WTC11 (cell line): ENCODE measurements at regions not wholly inside any gene's neighbourhood (a gene's known extent, or its start where the extent isn't known, plus 50 kb on each side); places are given as distances from the start of the nearest gene placed in this dataset.

Experiments used
- ATAC-seq: fragments of 200-7000 bp; cut with Tn5 transposase; 2 replicates; pipeline ENCODE4 v1.10.0; 2021; ENCODE audit warnings: mild to moderate bottlenecking, moderate library complexity
- CTCF ChIA-PET: fragments of 300-600 bp; sonication (Branson Sonifier 250); formaldehyde crosslinking; loops from one replicate; lab custom pipeline; 2021; ENCODE audit warnings: antibody characterized with exemption; lab: Charles Lee
- POLR2A ChIA-PET: fragments of 350-600 bp; sonication (Branson Sonifier 250); formaldehyde crosslinking; loops from one replicate; lab custom pipeline; 2021; ENCODE audit warnings: antibody characterized with exemption; lab: Charles Lee
- DNase-seq: peaks from one replicate; pipeline ENCODE4 v3.0.0; 2021; ENCODE audit warnings: low spot score
- H3K27ac Mint-ChIP-seq: 2 replicates; pipeline ENCODE4 v1.8.0; 2021; ENCODE audit warnings: mixed read lengths
- H3K27me3 Mint-ChIP-seq: 2 replicates; pipeline ENCODE4 v1.8.0; 2021; ENCODE audit warnings: low read depth, mild to moderate bottlenecking, moderate library complexity, mixed read lengths
- H3K36me3 Mint-ChIP-seq: 2 replicates; pipeline ENCODE4 v1.8.0; 2021; ENCODE audit warnings: mixed read lengths
- H3K4me1 Mint-ChIP-seq: 2 replicates; pipeline ENCODE4 v1.8.0; 2022; ENCODE audit warnings: mixed read lengths
- H3K4me3 Mint-ChIP-seq: 2 replicates; pipeline ENCODE4 v1.8.0; 2021; ENCODE audit warnings: mild to moderate bottlenecking, moderate library complexity, mixed read lengths
- H3K9me3 Mint-ChIP-seq: 2 replicates; pipeline ENCODE4 v1.8.0; 2021; ENCODE audit warnings: mixed read lengths
- HMGA2 ChIP-seq: fragments of 250-450 bp; sonication (Bioruptor Pico); IDR thresholded peaks from 2 replicates; pipeline ENCODE4 v1.4.0; 2021; ENCODE audit warnings: mild to moderate bottlenecking, moderate library complexity
- MXD4 ChIP-seq: fragments of 250-450 bp; sonication (Bioruptor Pico); IDR thresholded peaks from 2 replicates; pipeline ENCODE4 v1.8.0; 2021; ENCODE audit warnings: mild to moderate bottlenecking, moderate library complexity, borderline replicate concordance
- NFATC4 ChIP-seq: fragments of 250-450 bp; sonication (Bioruptor Pico); IDR thresholded peaks from 2 replicates; pipeline ENCODE4 v1.9.0; 2021; ENCODE audit warnings: mild to moderate bottlenecking
- NR1H2 ChIP-seq: sonication (generic); formaldehyde crosslinking; IDR thresholded peaks from 2 replicates; pipeline ENCODE4 v1.9.0; 2021; ENCODE audit warnings: mild to moderate bottlenecking, moderate library complexity, missing genetic modification reagents
- TEAD1 ChIP-seq: sonication (generic); formaldehyde crosslinking; IDR thresholded peaks from 2 replicates; pipeline ENCODE4 v1.8.0; 2022; ENCODE audit warnings: mild to moderate bottlenecking, missing genetic modification reagents
- ZNF138 ChIP-seq: sonication (generic); formaldehyde crosslinking; conservative IDR thresholded peaks from 2 replicates; pipeline ENCODE4 v1.8.1; 2022; ENCODE audit warnings: mild to moderate bottlenecking, moderate library complexity, missing genetic modification reagents
- ZNF416 ChIP-seq: fragments of 250-450 bp; sonication (Bioruptor Pico); IDR thresholded peaks from 2 replicates; pipeline ENCODE4 v1.9.0; 2021; ENCODE audit warnings: mild to moderate bottlenecking, inconsistent platforms
- ZNF671 ChIP-seq: fragments of 250-450 bp; sonication (Bioruptor Pico); IDR thresholded peaks from 2 replicates; pipeline ENCODE4 v1.8.0; 2021; ENCODE audit warnings: mild to moderate bottlenecking
- TF ChIP-seq, protein P1 (sequence below): sonication (generic); formaldehyde crosslinking; IDR thresholded peaks from 2 replicates; pipeline ENCODE4 v1.8.0; 2023; ENCODE audit warnings: mild to moderate bottlenecking, missing genetic modification reagents
- TF ChIP-seq, protein P2 (sequence below): fragments of 250-450 bp; sonication (Bioruptor Pico); IDR thresholded peaks from 2 replicates; pipeline ENCODE4 v2.1.2; 2022; ENCODE audit warnings: mild to moderate bottlenecking, moderate library complexity
- TF ChIP-seq, protein P3 (sequence below): sonication (generic); formaldehyde crosslinking; IDR thresholded peaks from 2 replicates; pipeline ENCODE4 v1.8.1; 2022; ENCODE audit warnings: missing genetic modification reagents, borderline replicate concordance
- TF ChIP-seq, protein P4 (sequence below): fragments of 250-450 bp; sonication (Bioruptor Pico); IDR thresholded peaks from 2 replicates; pipeline ENCODE4 v1.8.0; 2021; ENCODE audit warnings: mild to moderate bottlenecking
- TF ChIP-seq, protein P5 (sequence below): sonication (generic); formaldehyde crosslinking; IDR thresholded peaks from 2 replicates; pipeline ENCODE4 v1.8.1; 2023; ENCODE audit warnings: mild to moderate bottlenecking, missing genetic modification reagents
- TF ChIP-seq, protein P6 (sequence below): sonication (generic); formaldehyde crosslinking; IDR thresholded peaks from 2 replicates; pipeline ENCODE4 v1.8.1; 2023; ENCODE audit warnings: mild to moderate bottlenecking, missing genetic modification reagents, moderate library complexity
- TF ChIP-seq, protein P7 (sequence below): sonication (generic); formaldehyde crosslinking; IDR thresholded peaks from 2 replicates; pipeline ENCODE4 v1.8.1; 2022; ENCODE audit warnings: low read depth, mild to moderate bottlenecking, moderate library complexity, missing genetic modification reagents, borderline replicate concordance
- TF ChIP-seq, protein P8 (sequence below): sonication (generic); formaldehyde crosslinking; IDR thresholded peaks from 2 replicates; pipeline ENCODE4 v1.8.1; 2022; ENCODE audit warnings: low read depth, missing genetic modification reagents, borderline replicate concordance
- TF ChIP-seq, protein P9 (sequence below): fragments of 200-600 bp; IDR thresholded peaks from 2 replicates; pipeline ENCODE4 v1.8.0; 2022; ENCODE audit warnings: antibody characterized with exemption
- TF ChIP-seq, protein P10 (sequence below): fragments of 250-450 bp; sonication (Bioruptor Pico); conservative IDR thresholded peaks from 2 replicates; pipeline ENCODE4 v1.9.0; 2021; ENCODE audit warnings: mild to moderate bottlenecking

DNA sequence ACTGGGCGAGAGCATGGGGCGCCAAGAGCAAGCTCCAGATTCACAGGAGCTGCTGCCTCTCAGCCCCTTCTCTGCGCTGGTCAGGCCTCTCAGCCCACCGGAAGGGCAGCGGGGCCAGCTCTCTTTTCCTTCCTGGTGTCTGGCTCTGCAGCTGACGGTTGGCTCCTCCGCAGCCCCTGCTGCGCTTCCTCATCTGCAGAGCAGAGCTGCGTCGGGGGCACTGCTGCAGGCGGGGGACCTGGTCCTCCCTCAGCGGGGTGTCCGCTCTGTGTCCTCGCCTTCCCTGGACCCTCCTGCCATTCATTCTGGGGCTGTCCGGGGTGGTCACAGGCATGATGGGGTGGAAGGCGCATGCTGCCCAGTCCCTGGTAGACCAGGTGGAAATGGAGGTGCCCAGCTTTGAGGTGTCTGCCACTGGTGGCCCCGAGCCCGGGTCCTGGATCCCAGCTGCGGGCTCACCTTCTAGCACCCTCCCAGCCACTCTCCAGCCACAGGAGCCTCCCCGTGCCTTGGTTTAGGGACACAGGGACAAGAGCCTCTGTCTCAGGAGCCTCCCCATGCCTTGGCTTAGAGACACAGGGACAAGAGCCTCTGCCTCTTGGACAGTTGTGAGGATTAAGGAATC, 84.8 kb downstream of the IRF8 start:
- H3K9me3 Mint-ChIP-seq, result no peaks in the 10 kb centered on the region
- H3K4me1 Mint-ChIP-seq, result no peaks in the 10 kb centered on the region
- TF ChIP-seq, protein P1, sequence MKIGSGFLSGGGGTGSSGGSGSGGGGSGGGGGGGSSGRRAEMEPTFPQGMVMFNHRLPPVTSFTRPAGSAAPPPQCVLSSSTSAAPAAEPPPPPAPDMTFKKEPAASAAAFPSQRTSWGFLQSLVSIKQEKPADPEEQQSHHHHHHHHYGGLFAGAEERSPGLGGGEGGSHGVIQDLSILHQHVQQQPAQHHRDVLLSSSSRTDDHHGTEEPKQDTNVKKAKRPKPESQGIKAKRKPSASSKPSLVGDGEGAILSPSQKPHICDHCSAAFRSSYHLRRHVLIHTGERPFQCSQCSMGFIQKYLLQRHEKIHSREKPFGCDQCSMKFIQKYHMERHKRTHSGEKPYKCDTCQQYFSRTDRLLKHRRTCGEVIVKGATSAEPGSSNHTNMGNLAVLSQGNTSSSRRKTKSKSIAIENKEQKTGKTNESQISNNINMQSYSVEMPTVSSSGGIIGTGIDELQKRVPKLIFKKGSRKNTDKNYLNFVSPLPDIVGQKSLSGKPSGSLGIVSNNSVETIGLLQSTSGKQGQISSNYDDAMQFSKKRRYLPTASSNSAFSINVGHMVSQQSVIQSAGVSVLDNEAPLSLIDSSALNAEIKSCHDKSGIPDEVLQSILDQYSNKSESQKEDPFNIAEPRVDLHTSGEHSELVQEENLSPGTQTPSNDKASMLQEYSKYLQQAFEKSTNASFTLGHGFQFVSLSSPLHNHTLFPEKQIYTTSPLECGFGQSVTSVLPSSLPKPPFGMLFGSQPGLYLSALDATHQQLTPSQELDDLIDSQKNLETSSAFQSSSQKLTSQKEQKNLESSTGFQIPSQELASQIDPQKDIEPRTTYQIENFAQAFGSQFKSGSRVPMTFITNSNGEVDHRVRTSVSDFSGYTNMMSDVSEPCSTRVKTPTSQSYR, result no peak
- TF ChIP-seq, protein P2, sequence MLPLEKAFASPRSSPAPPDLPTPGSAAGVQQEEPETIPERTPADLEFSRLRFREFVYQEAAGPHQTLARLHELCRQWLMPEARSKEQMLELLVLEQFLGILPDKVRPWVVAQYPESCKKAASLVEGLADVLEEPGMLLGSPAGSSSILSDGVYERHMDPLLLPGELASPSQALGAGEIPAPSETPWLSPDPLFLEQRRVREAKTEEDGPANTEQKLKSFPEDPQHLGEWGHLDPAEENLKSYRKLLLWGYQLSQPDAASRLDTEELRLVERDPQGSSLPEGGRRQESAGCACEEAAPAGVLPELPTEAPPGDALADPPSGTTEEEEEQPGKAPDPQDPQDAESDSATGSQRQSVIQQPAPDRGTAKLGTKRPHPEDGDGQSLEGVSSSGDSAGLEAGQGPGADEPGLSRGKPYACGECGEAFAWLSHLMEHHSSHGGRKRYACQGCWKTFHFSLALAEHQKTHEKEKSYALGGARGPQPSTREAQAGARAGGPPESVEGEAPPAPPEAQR (CRISPR knock-in tag), result no peak
- TF ChIP-seq, protein P3, sequence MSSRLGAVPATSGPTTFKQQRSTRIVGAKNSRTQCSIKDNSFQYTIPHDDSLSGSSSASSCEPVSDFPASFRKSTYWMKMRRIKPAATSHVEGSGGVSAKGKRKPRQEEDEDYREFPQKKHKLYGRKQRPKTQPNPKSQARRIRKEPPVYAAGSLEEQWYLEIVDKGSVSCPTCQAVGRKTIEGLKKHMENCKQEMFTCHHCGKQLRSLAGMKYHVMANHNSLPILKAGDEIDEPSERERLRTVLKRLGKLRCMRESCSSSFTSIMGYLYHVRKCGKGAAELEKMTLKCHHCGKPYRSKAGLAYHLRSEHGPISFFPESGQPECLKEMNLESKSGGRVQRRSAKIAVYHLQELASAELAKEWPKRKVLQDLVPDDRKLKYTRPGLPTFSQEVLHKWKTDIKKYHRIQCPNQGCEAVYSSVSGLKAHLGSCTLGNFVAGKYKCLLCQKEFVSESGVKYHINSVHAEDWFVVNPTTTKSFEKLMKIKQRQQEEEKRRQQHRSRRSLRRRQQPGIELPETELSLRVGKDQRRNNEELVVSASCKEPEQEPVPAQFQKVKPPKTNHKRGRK, result no peak
- TF ChIP-seq, protein P4, sequence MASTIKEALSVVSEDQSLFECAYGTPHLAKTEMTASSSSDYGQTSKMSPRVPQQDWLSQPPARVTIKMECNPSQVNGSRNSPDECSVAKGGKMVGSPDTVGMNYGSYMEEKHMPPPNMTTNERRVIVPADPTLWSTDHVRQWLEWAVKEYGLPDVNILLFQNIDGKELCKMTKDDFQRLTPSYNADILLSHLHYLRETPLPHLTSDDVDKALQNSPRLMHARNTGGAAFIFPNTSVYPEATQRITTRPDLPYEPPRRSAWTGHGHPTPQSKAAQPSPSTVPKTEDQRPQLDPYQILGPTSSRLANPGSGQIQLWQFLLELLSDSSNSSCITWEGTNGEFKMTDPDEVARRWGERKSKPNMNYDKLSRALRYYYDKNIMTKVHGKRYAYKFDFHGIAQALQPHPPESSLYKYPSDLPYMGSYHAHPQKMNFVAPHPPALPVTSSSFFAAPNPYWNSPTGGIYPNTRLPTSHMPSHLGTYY (CRISPR knock-in tag), result no peak
- TF ChIP-seq HMGA2, result no peak
- TF ChIP-seq, protein P5, sequence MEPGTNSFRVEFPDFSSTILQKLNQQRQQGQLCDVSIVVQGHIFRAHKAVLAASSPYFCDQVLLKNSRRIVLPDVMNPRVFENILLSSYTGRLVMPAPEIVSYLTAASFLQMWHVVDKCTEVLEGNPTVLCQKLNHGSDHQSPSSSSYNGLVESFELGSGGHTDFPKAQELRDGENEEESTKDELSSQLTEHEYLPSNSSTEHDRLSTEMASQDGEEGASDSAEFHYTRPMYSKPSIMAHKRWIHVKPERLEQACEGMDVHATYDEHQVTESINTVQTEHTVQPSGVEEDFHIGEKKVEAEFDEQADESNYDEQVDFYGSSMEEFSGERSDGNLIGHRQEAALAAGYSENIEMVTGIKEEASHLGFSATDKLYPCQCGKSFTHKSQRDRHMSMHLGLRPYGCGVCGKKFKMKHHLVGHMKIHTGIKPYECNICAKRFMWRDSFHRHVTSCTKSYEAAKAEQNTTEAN, result no peak
- TF ChIP-seq NFATC4 (CRISPR knock-in tag), result no peak
- TF ChIP-seq MXD4, result no peak
- TF ChIP-seq, protein P6, sequence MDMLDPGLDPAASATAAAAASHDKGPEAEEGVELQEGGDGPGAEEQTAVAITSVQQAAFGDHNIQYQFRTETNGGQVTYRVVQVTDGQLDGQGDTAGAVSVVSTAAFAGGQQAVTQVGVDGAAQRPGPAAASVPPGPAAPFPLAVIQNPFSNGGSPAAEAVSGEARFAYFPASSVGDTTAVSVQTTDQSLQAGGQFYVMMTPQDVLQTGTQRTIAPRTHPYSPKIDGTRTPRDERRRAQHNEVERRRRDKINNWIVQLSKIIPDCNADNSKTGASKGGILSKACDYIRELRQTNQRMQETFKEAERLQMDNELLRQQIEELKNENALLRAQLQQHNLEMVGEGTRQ, result no peak
- no peak for TF ChIP-seq TEAD1
- TF ChIP-seq ZNF138 (CRISPR knock-in tag), result no peak
- TF ChIP-seq, protein P7, sequence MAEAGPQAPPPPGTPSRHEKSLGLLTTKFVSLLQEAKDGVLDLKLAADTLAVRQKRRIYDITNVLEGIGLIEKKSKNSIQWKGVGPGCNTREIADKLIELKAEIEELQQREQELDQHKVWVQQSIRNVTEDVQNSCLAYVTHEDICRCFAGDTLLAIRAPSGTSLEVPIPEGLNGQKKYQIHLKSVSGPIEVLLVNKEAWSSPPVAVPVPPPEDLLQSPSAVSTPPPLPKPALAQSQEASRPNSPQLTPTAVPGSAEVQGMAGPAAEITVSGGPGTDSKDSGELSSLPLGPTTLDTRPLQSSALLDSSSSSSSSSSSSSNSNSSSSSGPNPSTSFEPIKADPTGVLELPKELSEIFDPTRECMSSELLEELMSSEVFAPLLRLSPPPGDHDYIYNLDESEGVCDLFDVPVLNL, result no peak
- TF ChIP-seq NR1H2 (CRISPR knock-in tag), result no peak
- no peaks in the 10 kb centered on the region for H3K36me3 Mint-ChIP-seq
- ChIA-PET CTCF (interaction anchor here (14.7 kb wide), 1 partner anchor 163 kb away, joined by 291 read pairs; no protein-coding TSS in a partner anchor), POLR2A (no interaction called here)
- H3K4me3 Mint-ChIP-seq, result no peak overlapping the region
- no peaks in the 10 kb centered on the region for H3K27me3 Mint-ChIP-seq
- DNase-seq (no peak), ATAC-seq (no peak)
- no peak overlapping the region for H3K27ac Mint-ChIP-seq

DNA sequence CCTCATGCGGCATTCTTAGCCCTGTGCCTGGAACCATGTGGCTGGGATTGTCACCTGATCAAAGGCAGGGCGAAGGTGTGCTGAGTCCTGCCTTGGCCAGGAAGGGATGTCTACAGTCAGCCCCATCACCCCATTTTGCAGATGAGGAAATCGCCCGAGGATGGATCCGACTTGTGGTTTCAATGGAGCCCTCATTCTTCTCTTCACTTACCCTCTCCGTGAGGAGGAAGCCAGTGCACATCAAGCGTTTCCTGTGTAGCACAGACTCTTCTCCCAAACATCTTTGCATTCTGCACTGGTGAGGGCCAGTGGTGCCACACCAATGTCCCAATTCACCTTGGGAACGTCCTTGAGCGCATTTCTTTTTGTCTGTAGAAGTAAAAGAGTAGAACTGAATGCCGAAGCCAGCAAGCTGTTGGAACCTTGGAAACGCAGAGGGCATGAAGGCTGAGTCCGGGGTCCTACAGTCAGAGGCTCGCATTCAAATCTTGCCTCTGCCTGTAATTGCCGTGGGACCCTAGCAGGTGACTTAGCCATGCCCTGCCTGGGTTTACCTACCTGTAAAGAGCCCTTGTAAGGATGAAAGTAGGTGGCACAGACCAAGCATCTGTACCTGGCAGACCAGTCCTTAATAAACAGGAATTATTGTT, 85.4 kb downstream of the IRF8 start:
- H3K27ac Mint-ChIP-seq, result no peak overlapping the region; the same call in 1 of the 2 replicates
- POLR2A ChIA-PET, result no interaction called here
- CTCF ChIA-PET, result interaction anchor here (14.7 kb wide), 1 partner anchor 164 kb away, joined by 291 read pairs; no protein-coding TSS in a partner anchor
- no peak overlapping the region for H3K4me3 Mint-ChIP-seq
- no peak for ATAC-seq
- H3K9me3 Mint-ChIP-seq, result no peaks in the 10 kb centered on the region
- no peak for DNase-seq
- H3K36me3 Mint-ChIP-seq, result no peaks in the 10 kb centered on the region
- H3K27me3 Mint-ChIP-seq, result no peaks in the 10 kb centered on the region
- H3K4me1 Mint-ChIP-seq, result no peaks in the 10 kb centered on the region
- TF ChIP-seq, protein P8, sequence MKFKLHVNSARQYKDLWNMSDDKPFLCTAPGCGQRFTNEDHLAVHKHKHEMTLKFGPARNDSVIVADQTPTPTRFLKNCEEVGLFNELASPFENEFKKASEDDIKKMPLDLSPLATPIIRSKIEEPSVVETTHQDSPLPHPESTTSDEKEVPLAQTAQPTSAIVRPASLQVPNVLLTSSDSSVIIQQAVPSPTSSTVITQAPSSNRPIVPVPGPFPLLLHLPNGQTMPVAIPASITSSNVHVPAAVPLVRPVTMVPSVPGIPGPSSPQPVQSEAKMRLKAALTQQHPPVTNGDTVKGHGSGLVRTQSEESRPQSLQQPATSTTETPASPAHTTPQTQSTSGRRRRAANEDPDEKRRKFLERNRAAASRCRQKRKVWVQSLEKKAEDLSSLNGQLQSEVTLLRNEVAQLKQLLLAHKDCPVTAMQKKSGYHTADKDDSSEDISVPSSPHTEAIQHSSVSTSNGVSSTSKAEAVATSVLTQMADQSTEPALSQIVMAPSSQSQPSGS (CRISPR knock-in tag), result no peak
- TF ChIP-seq ZNF416 (CRISPR knock-in tag), result no peak
- TF ChIP-seq, protein P9, sequence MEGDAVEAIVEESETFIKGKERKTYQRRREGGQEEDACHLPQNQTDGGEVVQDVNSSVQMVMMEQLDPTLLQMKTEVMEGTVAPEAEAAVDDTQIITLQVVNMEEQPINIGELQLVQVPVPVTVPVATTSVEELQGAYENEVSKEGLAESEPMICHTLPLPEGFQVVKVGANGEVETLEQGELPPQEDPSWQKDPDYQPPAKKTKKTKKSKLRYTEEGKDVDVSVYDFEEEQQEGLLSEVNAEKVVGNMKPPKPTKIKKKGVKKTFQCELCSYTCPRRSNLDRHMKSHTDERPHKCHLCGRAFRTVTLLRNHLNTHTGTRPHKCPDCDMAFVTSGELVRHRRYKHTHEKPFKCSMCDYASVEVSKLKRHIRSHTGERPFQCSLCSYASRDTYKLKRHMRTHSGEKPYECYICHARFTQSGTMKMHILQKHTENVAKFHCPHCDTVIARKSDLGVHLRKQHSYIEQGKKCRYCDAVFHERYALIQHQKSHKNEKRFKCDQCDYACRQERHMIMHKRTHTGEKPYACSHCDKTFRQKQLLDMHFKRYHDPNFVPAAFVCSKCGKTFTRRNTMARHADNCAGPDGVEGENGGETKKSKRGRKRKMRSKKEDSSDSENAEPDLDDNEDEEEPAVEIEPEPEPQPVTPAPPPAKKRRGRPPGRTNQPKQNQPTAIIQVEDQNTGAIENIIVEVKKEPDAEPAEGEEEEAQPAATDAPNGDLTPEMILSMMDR, result no peak
- no peak for TF ChIP-seq ZNF671 (CRISPR knock-in tag)
- TF ChIP-seq, protein P10, sequence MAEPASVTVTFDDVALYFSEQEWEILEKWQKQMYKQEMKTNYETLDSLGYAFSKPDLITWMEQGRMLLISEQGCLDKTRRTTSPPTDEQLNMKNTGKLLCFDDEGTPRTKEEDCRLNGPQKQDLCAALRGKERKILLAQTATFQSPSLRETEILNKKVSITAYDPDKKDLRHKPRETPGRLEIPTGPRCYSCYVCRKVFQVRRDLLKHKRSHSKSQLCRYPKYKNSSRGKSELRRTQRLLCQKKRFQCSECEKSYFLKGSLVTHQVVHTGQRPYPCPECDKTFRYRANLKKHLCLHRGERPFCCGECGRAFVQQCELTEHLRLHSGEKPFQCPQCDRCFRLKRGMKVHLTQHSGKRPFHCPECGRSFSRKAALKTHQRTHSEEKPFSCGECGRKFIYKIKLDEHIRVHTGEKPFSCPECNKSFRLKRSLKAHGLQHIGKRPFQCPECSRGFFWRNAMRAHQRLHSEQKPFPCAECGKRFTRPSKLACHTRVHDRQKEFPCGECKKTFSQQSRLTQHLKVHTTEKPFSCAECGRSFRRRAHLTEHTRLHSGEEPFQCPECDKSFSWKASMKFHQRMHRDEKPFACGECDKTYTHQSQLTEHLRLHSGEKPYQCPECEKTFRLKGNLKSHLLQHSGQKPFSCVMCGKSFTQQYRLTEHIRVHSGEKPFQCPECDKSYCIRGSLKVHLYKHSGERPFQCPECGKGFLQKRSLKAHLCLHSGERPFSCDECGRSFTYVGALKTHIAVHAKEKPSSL (CRISPR knock-in tag), result no peak
